HG02885 (cell line): ENCODE measurements at regions not wholly inside any gene's neighbourhood (a gene's known extent, or its start where the extent isn't known, plus 50 kb on each side); places are given as distances from the start of the nearest gene placed in this dataset.

Source experiments
- ATAC-seq: cut with Tn5 transposase; IDR thresholded peaks from one replicate; pipeline ENCODE4 v1.9.1; 2021; ENCODE audit warnings: mild to moderate bottlenecking; ENCODE audit not compliant: unreplicated experiment, poor library complexity

- no peak for ATAC-seq
Measured at GRCh38 chr21:16829532-16829931, 683.3 kb upstream of the CXADR start.

DNA sequence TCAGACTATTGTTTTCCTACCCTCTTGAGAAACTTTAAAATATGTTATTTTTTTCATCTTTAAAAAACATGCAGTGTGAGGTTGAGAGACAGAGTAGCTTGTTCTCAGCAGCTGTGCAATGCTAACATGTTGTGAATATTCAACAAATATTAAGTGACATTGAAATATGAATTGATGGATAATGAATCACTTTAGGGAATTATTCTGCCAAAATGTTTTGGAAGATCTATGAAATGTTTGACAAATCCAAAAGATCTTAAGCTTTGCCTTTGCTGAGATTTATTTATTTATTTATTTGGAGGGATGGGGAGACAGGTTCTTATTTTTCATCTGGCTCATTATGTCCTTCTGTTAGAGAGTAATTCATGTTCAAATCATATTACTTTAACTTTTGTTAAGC, 680.1 kb upstream of the CXADR start:
- no peak for ATAC-seq

- no peak for ATAC-seq
Measured at GRCh38 chr21:16834791-16835190, 678.1 kb upstream of the CXADR start.

DNA sequence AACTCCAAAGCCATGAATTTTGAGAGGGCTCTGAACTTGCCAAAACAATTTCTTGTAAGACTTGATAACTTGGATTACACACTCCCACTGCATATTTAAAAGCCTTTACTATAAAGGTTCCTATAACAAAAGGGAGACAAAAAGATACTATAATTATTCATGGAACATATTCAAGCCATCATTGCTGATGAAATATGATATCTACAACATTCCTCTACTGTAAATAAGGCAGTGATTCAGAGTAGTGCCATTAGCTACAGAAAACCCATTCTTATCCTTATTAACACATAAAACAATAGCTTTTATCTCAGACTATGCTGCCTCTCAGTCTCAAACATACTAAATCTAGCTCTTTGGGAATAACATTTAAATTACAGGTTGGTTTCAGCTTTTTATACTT, 675.5 kb upstream of the CXADR start:
- ATAC-seq = no peak

DNA sequence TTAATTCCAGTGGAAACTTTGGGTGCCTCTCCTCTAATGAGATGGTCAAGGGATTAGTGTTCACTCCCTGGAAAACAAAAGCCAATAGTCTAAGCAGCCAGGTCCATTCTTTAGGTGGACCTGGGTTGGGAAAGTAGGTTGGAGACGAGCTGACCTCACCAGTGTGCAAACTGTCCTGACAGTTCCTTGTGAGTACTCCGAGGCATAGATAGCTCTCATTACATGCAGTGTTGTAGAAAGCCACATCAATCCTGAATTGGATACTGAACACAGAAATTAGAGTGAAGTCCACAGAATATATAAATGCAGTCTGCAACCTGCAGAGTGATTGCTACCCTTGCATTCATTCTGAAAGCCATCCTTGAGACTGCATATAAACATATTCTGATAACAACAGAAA, 675.1 kb upstream of the CXADR start:
- no peak for ATAC-seq

- no peak for ATAC-seq
Measured at GRCh38 chr21:16838331-16838730, 674.5 kb upstream of the CXADR start.

- no peak for ATAC-seq
Measured at GRCh38 chr21:16840538-16840937, 672.3 kb upstream of the CXADR start.

DNA sequence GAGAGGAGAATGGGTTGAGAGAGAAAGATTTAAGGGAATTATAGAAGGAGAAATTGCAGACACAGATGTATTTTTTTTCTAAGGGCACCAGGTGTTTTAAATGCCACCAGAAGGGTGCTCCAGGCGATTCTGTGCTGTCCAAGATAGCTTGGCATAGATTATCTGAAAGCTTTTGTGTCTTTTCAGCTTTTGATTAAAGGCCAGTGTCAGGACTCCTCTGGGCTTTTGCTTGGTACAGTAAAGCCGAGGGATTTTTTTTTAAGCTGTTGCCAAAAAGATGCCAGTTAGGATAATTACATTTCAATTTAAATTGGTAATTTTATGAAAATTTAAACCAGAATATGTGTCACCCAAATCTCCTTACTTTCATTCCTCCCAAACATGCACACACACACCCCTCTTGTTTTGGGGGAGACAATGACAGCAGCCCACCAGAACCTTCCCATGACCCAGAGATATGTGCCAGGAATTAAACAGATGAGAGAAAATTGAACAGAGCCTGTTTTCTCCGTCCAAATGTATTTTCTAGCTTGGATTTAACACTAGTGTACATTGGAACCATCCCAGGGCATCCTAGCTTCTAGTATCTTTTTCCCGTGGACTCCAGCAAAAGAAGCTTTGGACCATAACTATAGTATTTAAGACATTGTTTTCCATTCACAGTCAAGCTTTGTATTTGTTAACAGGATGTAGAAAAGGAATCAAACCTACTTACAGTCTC, 670.7 kb upstream of the CXADR start:
- ATAC-seq = no peak

DNA sequence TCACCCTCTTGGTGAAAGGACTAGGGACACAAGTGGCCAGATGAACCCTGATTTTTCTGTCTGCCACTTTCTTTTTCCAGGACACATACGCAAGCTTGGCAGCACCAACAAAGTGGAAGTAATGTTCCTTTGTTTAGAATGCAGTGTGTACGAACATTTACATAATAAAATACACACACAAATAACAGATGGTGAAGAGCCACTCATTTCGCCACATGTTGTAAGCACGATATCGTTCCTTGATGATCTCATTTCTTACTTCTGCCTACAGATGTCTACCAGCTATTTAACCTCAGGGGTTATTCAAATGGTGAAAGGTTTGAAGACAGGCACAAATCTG, 670.2 kb upstream of the CXADR start:
- no peak for ATAC-seq

DNA sequence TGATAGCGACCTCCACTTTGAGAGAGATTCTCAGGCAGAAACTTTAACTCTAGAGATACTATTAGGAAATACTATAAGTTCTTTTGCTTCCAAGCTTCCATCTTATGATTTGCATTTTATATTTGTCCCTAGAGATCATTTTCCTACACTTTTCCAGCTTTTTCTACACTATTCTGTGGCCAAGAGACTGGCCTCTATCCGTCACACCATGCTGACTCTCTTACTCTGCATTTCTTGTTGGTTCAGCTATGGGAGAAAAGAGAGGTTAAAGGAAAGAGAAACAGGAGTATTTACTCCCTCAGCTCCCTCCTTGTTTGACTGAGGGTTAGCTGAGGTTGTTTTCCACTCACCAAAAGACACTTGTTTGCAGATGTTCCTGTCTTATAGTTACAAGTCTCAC, 665.6 kb upstream of the CXADR start:
- no peak for ATAC-seq

GRCh38 chr21:16851054-16851453, 661.8 kb upstream of the CXADR start:
- no peak for ATAC-seq

DNA sequence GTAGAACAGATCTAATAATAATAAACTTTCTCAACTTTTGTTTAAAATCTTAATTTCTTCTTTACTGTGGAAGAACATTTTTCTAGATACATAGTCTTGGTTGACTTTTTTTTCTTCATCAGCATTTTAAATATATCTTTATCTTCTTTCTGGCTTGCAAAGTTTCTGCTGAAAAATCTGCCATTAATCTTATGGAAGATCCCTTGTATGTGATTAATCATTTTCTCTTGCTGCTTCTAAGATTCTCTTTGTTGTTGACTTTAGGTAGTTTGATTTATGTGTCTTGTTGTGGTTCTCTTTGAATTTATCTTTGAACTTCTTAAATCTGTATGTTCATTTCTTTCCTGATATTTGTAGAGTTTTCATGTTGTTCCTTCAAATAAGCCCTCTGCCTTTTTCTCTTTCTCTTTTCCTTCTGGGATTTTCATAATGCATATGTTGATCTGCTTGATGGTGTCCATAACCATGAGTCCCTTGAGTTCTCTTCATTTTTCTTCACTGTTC, 657.6 kb upstream of the CXADR start:
- no peak for ATAC-seq

DNA sequence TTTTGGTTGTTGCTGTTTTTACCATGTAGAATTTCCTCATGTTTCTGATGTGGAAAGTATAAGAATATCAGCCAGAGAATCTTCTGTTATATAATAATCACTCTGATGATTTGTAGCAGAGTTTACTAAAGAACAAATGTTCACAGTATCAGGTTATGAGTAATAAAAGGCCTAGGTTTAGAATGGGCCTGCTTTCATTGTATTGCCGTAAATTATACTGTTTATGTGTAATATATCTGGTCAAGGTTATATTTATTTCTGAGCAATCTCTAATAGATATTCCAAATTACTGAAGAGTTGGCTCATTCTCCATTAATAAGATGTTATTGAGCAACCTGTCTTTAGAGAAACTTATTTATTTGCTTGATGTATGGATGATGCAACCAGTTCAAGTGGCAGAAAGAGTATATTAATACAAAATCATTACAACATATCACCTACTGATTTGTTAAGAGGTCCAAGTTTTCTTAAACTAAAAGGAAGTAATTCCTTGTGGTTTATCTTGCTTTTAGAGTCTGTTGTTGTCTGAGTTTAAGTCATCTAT, 649.4 kb upstream of the CXADR start:
- no peak for ATAC-seq

DNA sequence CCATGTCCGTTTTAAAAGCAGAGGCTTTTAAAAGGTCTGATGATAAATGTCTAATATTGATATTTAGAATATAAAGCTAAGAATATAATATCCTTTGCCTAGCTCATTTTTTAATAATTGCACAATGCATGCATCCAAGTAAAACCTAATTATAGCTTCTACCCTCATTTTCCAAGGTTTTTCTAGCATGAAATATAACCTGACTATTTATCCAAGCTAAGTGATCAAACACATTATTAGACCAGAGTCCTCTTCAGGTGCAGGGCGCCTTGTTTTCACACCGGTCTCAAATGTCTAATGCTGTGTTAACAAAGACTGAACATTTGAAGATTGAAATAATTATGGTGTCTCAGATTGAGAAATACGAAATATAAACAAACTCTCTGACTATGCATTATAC, 648.9 kb upstream of the CXADR start:
- no peak for ATAC-seq

DNA sequence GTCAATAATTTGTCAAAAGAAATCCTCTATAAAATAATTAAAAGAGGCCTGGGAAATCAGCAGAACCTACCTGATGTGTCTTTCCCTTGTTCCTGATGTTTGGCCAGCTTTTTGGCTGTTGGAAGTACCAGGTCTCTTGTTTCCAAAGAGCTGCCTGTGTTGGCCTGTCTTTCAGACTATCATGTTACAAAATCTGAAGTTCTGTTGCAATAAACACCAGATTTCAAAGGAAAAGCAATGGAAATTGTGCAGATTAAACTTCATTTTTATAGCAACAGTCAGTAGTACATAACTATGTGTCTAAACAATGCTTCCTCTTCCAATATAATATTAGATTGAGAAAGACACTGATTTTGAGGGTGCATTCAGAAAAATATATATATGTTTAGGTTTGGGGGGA, 647.2 kb upstream of the CXADR start:
- no peak for ATAC-seq

GRCh38 chr21:16866851-16867250, 646.0 kb upstream of the CXADR start:
- ATAC-seq = no peak

- ATAC-seq = no peak
Measured at GRCh38 chr21:16870103-16870502, 642.7 kb upstream of the CXADR start.

- ATAC-seq = no peak
Measured at GRCh38 chr21:16872616-16873015, 640.2 kb upstream of the CXADR start.

- no peak for ATAC-seq
Measured at GRCh38 chr21:16873176-16873575, 639.7 kb upstream of the CXADR start.

GRCh38 chr21:16873596-16873995, 639.2 kb upstream of the CXADR start:
- ATAC-seq = no peak

GRCh38 chr21:16879479-16879878, 633.4 kb upstream of the CXADR start:
- no peak for ATAC-seq

- no peak for ATAC-seq
Measured at GRCh38 chr21:16891821-16892220, 621.0 kb upstream of the CXADR start.
